ENCODE measurements at regions not wholly inside any gene's neighbourhood (a gene's known extent, or its start where the extent isn't known, plus 50 kb on each side); places are given as distances from the start of the nearest gene placed in this dataset.

DNA sequence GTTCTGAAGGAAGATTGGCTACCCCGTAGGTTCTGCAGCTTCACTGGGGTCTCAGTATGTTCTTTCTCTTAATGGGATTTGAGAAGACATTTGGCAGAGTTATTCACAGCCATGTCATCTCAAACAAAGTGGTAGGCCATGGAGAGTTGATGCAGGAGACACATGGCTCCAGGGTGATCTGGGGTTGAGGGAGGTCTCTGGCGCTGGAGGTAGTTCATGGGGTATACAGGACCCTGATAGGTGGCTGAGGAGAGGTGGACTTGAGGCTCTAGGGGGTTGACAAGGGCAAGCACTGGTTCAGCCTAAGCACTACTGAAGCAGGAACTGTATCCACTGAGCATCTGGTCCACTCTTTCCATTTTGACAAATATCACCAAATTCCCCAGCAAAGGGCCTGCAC lies 100.4 kb downstream of the C1orf94 start:
- TF ChIP-seq, protein P1, sequence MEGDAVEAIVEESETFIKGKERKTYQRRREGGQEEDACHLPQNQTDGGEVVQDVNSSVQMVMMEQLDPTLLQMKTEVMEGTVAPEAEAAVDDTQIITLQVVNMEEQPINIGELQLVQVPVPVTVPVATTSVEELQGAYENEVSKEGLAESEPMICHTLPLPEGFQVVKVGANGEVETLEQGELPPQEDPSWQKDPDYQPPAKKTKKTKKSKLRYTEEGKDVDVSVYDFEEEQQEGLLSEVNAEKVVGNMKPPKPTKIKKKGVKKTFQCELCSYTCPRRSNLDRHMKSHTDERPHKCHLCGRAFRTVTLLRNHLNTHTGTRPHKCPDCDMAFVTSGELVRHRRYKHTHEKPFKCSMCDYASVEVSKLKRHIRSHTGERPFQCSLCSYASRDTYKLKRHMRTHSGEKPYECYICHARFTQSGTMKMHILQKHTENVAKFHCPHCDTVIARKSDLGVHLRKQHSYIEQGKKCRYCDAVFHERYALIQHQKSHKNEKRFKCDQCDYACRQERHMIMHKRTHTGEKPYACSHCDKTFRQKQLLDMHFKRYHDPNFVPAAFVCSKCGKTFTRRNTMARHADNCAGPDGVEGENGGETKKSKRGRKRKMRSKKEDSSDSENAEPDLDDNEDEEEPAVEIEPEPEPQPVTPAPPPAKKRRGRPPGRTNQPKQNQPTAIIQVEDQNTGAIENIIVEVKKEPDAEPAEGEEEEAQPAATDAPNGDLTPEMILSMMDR (IDR thresholded peaks at IDR 0.05; ENCODE audit: unreplicated experiment), result no peak
- ChIA-PET CTCF (interaction anchor here (0.8 kb wide), 1 partner anchor 53 kb away, joined by 3 read pairs; no protein-coding TSS in a partner anchor), POLR2A (no interaction called here)
- Mint-ChIP-seq H3K4me1 (ENCODE audit: insufficient read depth, unreplicated experiment) (no peaks in the 10 kb centered on the region), H3K27ac (ENCODE audit: low read depth, unreplicated experiment) (no peak overlapping the region), H3K9me3 (ENCODE audit: unreplicated experiment) (peaks cover 26% of the 10 kb centered on the region), H3K4me3 (ENCODE audit: unreplicated experiment) (no peak overlapping the region), H3K36me3 (ENCODE audit: insufficient read depth, unreplicated experiment) (no peaks in the 10 kb centered on the region), H3K27me3 (ENCODE audit: insufficient read depth, unreplicated experiment) (no peaks in the 10 kb centered on the region)
- DNase-seq (ENCODE audit: unreplicated experiment), result no peak
- intact Hi-C loops (cut with micrococcal nuclease), result no loop called here
- no TSS peak for BruUV-seq (replicated peaks)

DNA sequence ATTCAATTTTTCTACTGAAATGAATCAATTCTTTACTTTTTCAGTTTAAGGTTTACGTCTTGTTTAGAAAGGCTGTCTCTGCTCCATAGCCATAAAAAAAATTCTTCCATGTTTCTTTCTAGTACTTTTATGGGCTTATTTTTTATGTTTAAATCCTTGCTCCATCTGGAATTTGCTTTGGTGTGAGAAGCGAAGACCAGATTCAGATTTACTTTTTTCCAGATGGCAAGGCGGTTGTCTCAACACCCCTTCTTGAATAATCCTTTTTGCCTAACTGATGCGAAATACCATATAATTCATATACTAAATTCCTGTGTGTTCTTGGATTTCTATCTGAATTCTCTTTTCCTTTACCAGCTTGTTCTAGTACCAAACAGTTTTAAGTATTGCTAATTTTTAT lies 101.5 kb downstream of the C1orf94 start:
- Mint-ChIP-seq H3K9me3 (ENCODE audit: unreplicated experiment) (peaks cover 33% of the 10 kb centered on the region), H3K27ac (ENCODE audit: low read depth, unreplicated experiment) (no peak overlapping the region), H3K4me1 (ENCODE audit: insufficient read depth, unreplicated experiment) (no peaks in the 10 kb centered on the region), H3K36me3 (ENCODE audit: insufficient read depth, unreplicated experiment) (no peaks in the 10 kb centered on the region), H3K4me3 (ENCODE audit: unreplicated experiment) (no peak overlapping the region), H3K27me3 (ENCODE audit: insufficient read depth, unreplicated experiment) (no peaks in the 10 kb centered on the region)
- no peak for DNase-seq (ENCODE audit: unreplicated experiment)
- intact Hi-C loops (cut with micrococcal nuclease), result no loop called here
- BruUV-seq (replicated peaks), result no TSS peak
- ChIA-PET CTCF (no interaction called here), POLR2A (no interaction called here)
- TF ChIP-seq, protein P1 (IDR thresholded peaks at IDR 0.05; ENCODE audit: unreplicated experiment), result no peak

DNA sequence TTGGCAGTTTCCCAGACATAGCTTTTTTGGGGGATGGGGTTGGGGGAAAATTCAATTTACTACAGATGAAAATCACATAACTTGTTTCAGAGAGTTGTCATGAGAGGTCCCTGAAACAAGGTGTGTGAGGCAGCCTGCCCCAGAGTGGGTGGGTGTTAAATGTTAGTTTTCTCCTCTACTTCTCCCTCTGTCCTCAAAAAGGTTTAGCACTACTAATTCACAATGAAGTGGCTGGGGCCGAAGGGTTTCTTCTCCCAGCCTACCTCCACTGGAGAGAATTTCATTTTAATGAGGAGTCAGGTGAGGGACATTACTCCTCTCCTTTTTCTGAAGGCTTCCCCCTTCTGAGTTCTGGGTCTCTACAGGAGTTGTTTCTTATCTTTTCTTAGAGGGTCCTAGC lies 103.3 kb downstream of the C1orf94 start:
- intact Hi-C loops (cut with micrococcal nuclease), result no loop called here
- no peak for DNase-seq (ENCODE audit: unreplicated experiment)
- no peaks in the 10 kb centered on the region for H3K4me1 Mint-ChIP-seq (ENCODE audit: insufficient read depth, unreplicated experiment)
- H3K27ac Mint-ChIP-seq (ENCODE audit: low read depth, unreplicated experiment), result no peak overlapping the region
- H3K9me3 Mint-ChIP-seq (ENCODE audit: unreplicated experiment), result peaks cover 48% of the 10 kb centered on the region
- POLR2A ChIA-PET, result no interaction called here
- BruUV-seq (replicated peaks), result no TSS peak
- no peaks in the 10 kb centered on the region for H3K36me3 Mint-ChIP-seq (ENCODE audit: insufficient read depth, unreplicated experiment)
- H3K4me3 Mint-ChIP-seq (ENCODE audit: unreplicated experiment), result no peak overlapping the region
- CTCF ChIA-PET, result no interaction called here
- no peaks in the 10 kb centered on the region for H3K27me3 Mint-ChIP-seq (ENCODE audit: insufficient read depth, unreplicated experiment)
- TF ChIP-seq, protein P1 (IDR thresholded peaks at IDR 0.05; ENCODE audit: unreplicated experiment), result no peak

DNA sequence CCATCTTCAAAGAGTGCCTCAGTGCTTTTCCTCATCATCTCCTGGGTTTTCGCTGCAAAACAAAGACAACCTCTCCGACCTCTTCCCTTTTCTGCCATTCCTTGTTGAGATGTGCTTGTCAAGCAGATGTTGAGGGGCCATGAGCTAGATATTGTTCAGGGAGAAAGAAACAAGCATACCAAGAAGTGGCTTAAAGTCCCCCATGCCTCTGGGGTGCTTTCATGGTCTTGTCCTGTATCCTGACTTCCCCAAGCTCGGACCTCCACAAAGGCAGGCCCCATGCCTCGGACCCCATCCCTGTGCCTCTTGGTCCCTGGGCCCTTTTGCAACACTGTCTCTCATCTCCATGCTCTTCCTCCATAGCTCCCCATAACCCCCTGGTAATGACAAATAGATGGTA lies 103.8 kb downstream of the C1orf94 start:
- POLR2A ChIA-PET, result no interaction called here
- Mint-ChIP-seq H3K27ac (ENCODE audit: low read depth, unreplicated experiment) (no peak overlapping the region), H3K36me3 (ENCODE audit: insufficient read depth, unreplicated experiment) (no peaks in the 10 kb centered on the region), H3K27me3 (ENCODE audit: insufficient read depth, unreplicated experiment) (no peaks in the 10 kb centered on the region), H3K4me3 (ENCODE audit: unreplicated experiment) (no peak overlapping the region), H3K4me1 (ENCODE audit: insufficient read depth, unreplicated experiment) (no peaks in the 10 kb centered on the region), H3K9me3 (ENCODE audit: unreplicated experiment) (peaks cover 54% of the 10 kb centered on the region)
- BruUV-seq (replicated peaks), result no TSS peak
- intact Hi-C loops (cut with micrococcal nuclease), result no loop called here
- DNase-seq (ENCODE audit: unreplicated experiment), result no peak
- TF ChIP-seq, protein P1 (IDR thresholded peaks at IDR 0.05; ENCODE audit: unreplicated experiment), result no peak
- CTCF ChIA-PET, result interaction anchor here (0.6 to 0.9 kb wide), 2 partner anchors 10 to 462 kb away, joined by 3 read pairs; no protein-coding TSS in a partner anchor

All from MCF 10A (cell line).